K562 (cell line): ENCODE measurements at regions not wholly inside any gene's neighbourhood (a gene's known extent, or its start where the extent isn't known, plus 50 kb on each side); places are given as distances from the start of the nearest gene placed in this dataset.

Experiments used
- ATAC-seq: fragments of 200-7000 bp; cut with Tn5 transposase; 3 replicates; pipeline ENCODE4 v1.9.1; 2020; ENCODE audit warnings: moderate library complexity
- BruUV-seq: library from RNA; stranded (reverse); fragments of 400-500 nt; replicated peaks from 2 replicates; lab custom pipeline; 2021; lab: Mats Ljungman, UMichigan
- CTCF ChIA-PET: fragments of 300-600 bp; formaldehyde crosslinking; extraction: SDS; loops from one replicate; lab custom pipeline; 2021; ENCODE audit warnings: low intra/inter-chr PET ratio; lab: Yijun Ruan, JAX
- POLR2A ChIA-PET: fragments of 300-600, 350-650 bp; sonication (Branson Sonifier 250); formaldehyde crosslinking; extraction: SDS; loops from one replicate; lab custom pipeline; 2021; ENCODE audit warnings: antibody characterized with exemption, inconsistent platforms; lab: Yijun Ruan, JAX
- DNase-seq, 4 experiments: peaks; one replicate each; pipeline versions ENCODE4 v3.0.0 to v3.0.0-alpha.2; 2011 to 2018; ENCODE audit warnings: low spot score in 3 of 4, mixed read lengths in 3 of 4; ENCODE audit errors: extremely low read depth in 1 of 4
- FAIRE-seq: peaks from 2 replicates; lab custom pipeline; 2011; peaks lifted over from hg19 to GRCh38; lab: Jason Lieb, UNC
- H2AFZ ChIP-seq: 2 replicates; pipeline ENCODE4 v1.6.0; 2011; ENCODE audit warnings: low read depth, low read length, control low read depth, inconsistent platforms
- H3K27ac ChIP-seq: fragments of 200-600 bp; 3 replicates; pipeline ENCODE4 v1.8.0; 2011; ENCODE audit warnings: low read depth, mild to moderate bottlenecking, control low read depth, inconsistent platforms, low read length, moderate library complexity, mixed read lengths; ENCODE audit errors: extremely low read depth
- H3K27me3 ChIP-seq, 2 experiments: fragments of 300-600 bp in 1 of 2; 2 replicates in 1 of 2; 3 replicates in 1 of 2; pipeline versions ENCODE4 v1.6.0 to v1.8.0; 2011; ENCODE audit warnings: inconsistent platforms in 2 of 2, low read length in 2 of 2, mild to moderate bottlenecking in 1 of 2, mixed read lengths in 1 of 2, moderate library complexity in 1 of 2; ENCODE audit not compliant: control insufficient read depth in 2 of 2, insufficient read depth in 2 of 2
- H3K36me3 ChIP-seq: fragments of 300-600 bp; 3 replicates; pipeline ENCODE4 v1.8.0; 2011; ENCODE audit warnings: mild to moderate bottlenecking, low read length, inconsistent platforms; ENCODE audit not compliant: control insufficient read depth, insufficient read depth
- H3K4me1 ChIP-seq, 2 experiments: fragments of 200-600 bp in 1 of 2; replicated peaks in 1 of 2; 2 replicates in 1 of 2; 3 replicates in 1 of 2; pipeline versions ENCODE4 v1.5.1 to v1.8.0; 2011; ENCODE audit warnings: inconsistent platforms in 2 of 2, low read length in 2 of 2, mild to moderate bottlenecking in 1 of 2, mixed read lengths in 1 of 2, moderate library complexity in 1 of 2; ENCODE audit not compliant: control insufficient read depth in 2 of 2, insufficient read depth in 2 of 2
- H3K4me2 ChIP-seq: 2 replicates; pipeline ENCODE4 v1.6.1; 2011; ENCODE audit warnings: low read length, control low read depth, inconsistent platforms, mixed read lengths; ENCODE audit not compliant: insufficient read depth
- H3K4me3 ChIP-seq: fragments of 200-600 bp; sonication (generic), shearing (Covaris generic); 2 replicates; pipeline ENCODE4 v1.5.1; 2016; ENCODE audit warnings: control low read depth, inconsistent platforms
- H3K79me2 ChIP-seq: fragments of 200-600 bp; 3 replicates; pipeline ENCODE4 v1.8.0; 2011; ENCODE audit warnings: low read length, inconsistent platforms; ENCODE audit not compliant: control insufficient read depth, insufficient read depth
- H3K9ac ChIP-seq, 2 experiments: 2 replicates each; pipeline versions ENCODE4 v1.6.0 to v1.6.1; 2011; ENCODE audit warnings: low read depth in 2 of 2, low read length in 2 of 2, control low read depth in 1 of 2, inconsistent platforms in 1 of 2, mild to moderate bottlenecking in 1 of 2, mixed read lengths in 1 of 2; ENCODE audit not compliant: insufficient read depth in 1 of 2
- H3K9me1 ChIP-seq: one replicate; pipeline ENCODE4 v1.6.0; 2011; ENCODE audit warnings: inconsistent platforms, mild to moderate bottlenecking, low read length, moderate library complexity; ENCODE audit not compliant: control insufficient read depth, insufficient read depth
- H3K9me3 ChIP-seq: replicated peaks from 2 replicates; pipeline ENCODE4 v1.5.1; 2011; ENCODE audit warnings: low read depth, low read length, inconsistent platforms; ENCODE audit not compliant: control insufficient read depth, insufficient read depth
- H4K20me1 ChIP-seq: replicated peaks from 2 replicates; pipeline ENCODE4 v1.6.1; 2011; ENCODE audit warnings: low read length, inconsistent platforms, mixed read lengths; ENCODE audit not compliant: control insufficient read depth, insufficient read depth
- BCL6 ChIP-seq: fragments of 250-450 bp; sonication (Bioruptor Pico); IDR thresholded peaks from 2 replicates; pipeline ENCODE4 v1.4.0; 2020
- CBFA2T3 ChIP-seq: fragments of 450-650 bp; IDR thresholded peaks from 2 replicates; pipeline ENCODE4 v1.6.1; 2017
- CSDE1 ChIP-seq, 2 experiments: fragments of 450-650 bp; IDR thresholded peaks; 2 replicates each; pipeline ENCODE4 v1.6.1; 2016; ENCODE audit warnings: mild to moderate bottlenecking in 1 of 2
- ETS1 ChIP-seq: conservative IDR thresholded peaks from 2 replicates; pipeline ENCODE4 v1.6.1; 2011; ENCODE audit warnings: low read depth, mild to moderate bottlenecking, low read length; ENCODE audit not compliant: control insufficient read depth
- FOXP4 ChIP-seq: sonication (generic); formaldehyde crosslinking; IDR thresholded peaks from 2 replicates; pipeline ENCODE4 v1.8.0; 2022; ENCODE audit warnings: mild to moderate bottlenecking, missing genetic modification reagents, borderline replicate concordance
- HNRNPH1 ChIP-seq: fragments of 200-400 bp; formaldehyde crosslinking; optimal IDR thresholded peaks from 2 replicates; pipeline ENCODE3; 2017; ENCODE audit warnings: low read depth, mild to moderate bottlenecking, low read length, moderate library complexity
- HNRNPK ChIP-seq: fragments of 200-400 bp; formaldehyde crosslinking; IDR thresholded peaks from one replicate; pipeline ENCODE4 v1.6.1; 2018; ENCODE audit warnings: mild to moderate bottlenecking, low read depth, low read length; ENCODE audit not compliant: poor library complexity, severe bottlenecking
- HOXB6 ChIP-seq: fragments of 250-450 bp; sonication (Bioruptor Pico); IDR thresholded peaks from 2 replicates; pipeline ENCODE4 v1.5.1; 2022; ENCODE audit warnings: mild to moderate bottlenecking, borderline replicate concordance
- IFI16 ChIP-seq: fragments of 250-450 bp; sonication (Bioruptor Pico); IDR thresholded peaks from 2 replicates; pipeline ENCODE4 v2.1.2; 2022; ENCODE audit warnings: mild to moderate bottlenecking, inconsistent platforms
- PBX2 ChIP-seq, 2 experiments: IDR thresholded peaks in 1 of 2; conservative IDR thresholded peaks in 1 of 2; 2 replicates each; pipeline ENCODE4 v1.6.1; 2016; ENCODE audit warnings: low read depth in 2 of 2, mild to moderate bottlenecking in 1 of 2, missing compliant biosample characterization in 1 of 2, missing genetic modification characterization in 1 of 2, moderate library complexity in 1 of 2
- POLR2H ChIP-seq: IDR thresholded peaks from 2 replicates; pipeline ENCODE4 v1.6.1; 2016; ENCODE audit warnings: missing genetic modification characterization, low read depth, mild to moderate bottlenecking, control low read depth, missing compliant biosample characterization, moderate library complexity
- SOX6 ChIP-seq: fragments of 450-650 bp; IDR thresholded peaks from 2 replicates; pipeline ENCODE4 v1.6.1; 2014; ENCODE audit warnings: mild to moderate bottlenecking
- USF1 ChIP-seq: sonication (generic); formaldehyde crosslinking; IDR thresholded peaks from 2 replicates; pipeline ENCODE4 v1.9.0; 2022; ENCODE audit warnings: mild to moderate bottlenecking, missing genetic modification reagents
- XRCC3 ChIP-seq: fragments of 450-650 bp; IDR thresholded peaks from 2 replicates; pipeline ENCODE4 v1.6.1; 2017; ENCODE audit warnings: mild to moderate bottlenecking, moderate library complexity
- ZBTB43 ChIP-seq: sonication (generic); formaldehyde crosslinking; IDR thresholded peaks from 2 replicates; pipeline ENCODE4 v1.8.0; 2023; ENCODE audit warnings: mild to moderate bottlenecking, missing genetic modification reagents
- ZNF41 ChIP-seq: fragments of 250-450 bp; sonication (Bioruptor Pico); conservative IDR thresholded peaks from 2 replicates; pipeline ENCODE4 v1.4.0; 2020; ENCODE audit warnings: mild to moderate bottlenecking
- in situ Hi-C: fragments of 300-500 bp; cut with MboI; formaldehyde crosslinking; loops from 4 replicates; pipeline ENCODE4 v1.15.0; 2018; ENCODE audit warnings: inconsistent platforms, mixed read lengths
- intact Hi-C: fragments of 100-400 bp; cut with micrococcal nuclease; formaldehyde crosslinking; loops from 2 replicates; pipeline ENCODE4 v1.14.2; 2022

GRCh38 chr9:73231203-73231602 lies 79.5 kb downstream of the ANXA1 start:
- Histone ChIP-seq H3K4me1 (no peaks in the 10 kb centered on the region), H3K9me3 (no peaks in the 10 kb centered on the region), H3K27me3 (no peaks in the 10 kb centered on the region), H3K4me2 (no peak overlapping the region), H4K20me1 (no peaks in the 10 kb centered on the region), H3K4me3 (no peak overlapping the region), H3K27ac (no peak overlapping the region), H3K9ac (no peak overlapping the region), H3K9me1 (no peaks in the 10 kb centered on the region), H3K79me2 (no peaks in the 10 kb centered on the region), H3K36me3 (no peaks in the 10 kb centered on the region), H2AFZ (no peak overlapping the region)
- in situ Hi-C loops (no loop called here), intact Hi-C loops (no loop called here)
- ATAC-seq (no peak), FAIRE-seq (no peak), DNase-seq (no peak)
- ChIA-PET CTCF (no interaction called here), POLR2A (no interaction called here)
- BruUV-seq: no TSS peak
- TF ChIP-seq BCL6 (CRISPR knock-in tag) (no peak), POLR2H (tag) (no peak), HNRNPK (no peak), CSDE1 (IDR thresholded peaks at IDR 0.05) (no peak), ETS1 (no peak), HNRNPH1 (no peak), FOXP4 (no peak), ZNF41 (CRISPR knock-in tag) (no peak), PBX2 (CRISPR knock-in tag; IDR thresholded peaks at IDR 0.05; ENCODE audit: low read depth) (no peak), PBX2 (tag; conservative IDR thresholded peaks at IDR 0.05; ENCODE audit: low read depth) (no peak), XRCC3 (no peak), CBFA2T3 (no peak), ZBTB43 (CRISPR knock-in tag) (no peak), IFI16 (no peak), SOX6 (no peak), HOXB6 (CRISPR knock-in tag) (no peak), USF1 (CRISPR knock-in tag) (no peak)
